SK-N-SH (cell line): ENCODE measurements at regions not wholly inside any gene's neighbourhood (a gene's known extent, or its start where the extent isn't known, plus 50 kb on each side); places are given as distances from the start of the nearest gene placed in this dataset.

ENCODE experiments used
- CTCF ChIA-PET: fragments of 300-600, 350-600 bp; formaldehyde crosslinking; extraction: SDS; loops from one replicate; lab custom pipeline; 2021; lab: Yijun Ruan, JAX
- POLR2A ChIA-PET: fragments of 350-600 bp; sonication (Branson Sonifier 250); formaldehyde crosslinking; extraction: SDS; loops from one replicate; lab custom pipeline; 2020; ENCODE audit warnings: antibody characterized with exemption, inconsistent platforms; lab: Yijun Ruan, JAX
- DNase-seq: peaks from one replicate; pipeline ENCODE4 v3.0.0; 2012
- H2AFZ ChIP-seq: fragments of 200-600 bp; sonication (generic); 2 replicates; pipeline ENCODE4 v1.8.1; 2016; ENCODE audit warnings: antibody characterized with exemption, mild to moderate bottlenecking, low read depth
- H3F3A ChIP-seq: fragments of 200-600 bp; sonication (generic); replicated peaks from 2 replicates; pipeline ENCODE3; 2016; ENCODE audit warnings: antibody characterized with exemption, mild to moderate bottlenecking; ENCODE audit not compliant: insufficient read depth
- H3K27ac ChIP-seq, 2 experiments: fragments of 200-500 bp in 1 of 2; fragments of 200-600 bp in 1 of 2; sonication (Bioruptor generic) in 1 of 2; sonication (generic), shearing (Covaris generic) in 1 of 2; 2 replicates each; pipeline versions ENCODE4 v1.5.1 to v1.6.1; 2014 to 2016; ENCODE audit warnings: low read depth in 2 of 2, inconsistent platforms in 1 of 2, low read length in 1 of 2, mild to moderate bottlenecking in 1 of 2, mixed read lengths in 1 of 2
- H3K27me3 ChIP-seq: fragments of 200-600 bp; sonication (generic), shearing (Covaris generic); 2 replicates; pipeline ENCODE4 v1.6.1; 2016; ENCODE audit warnings: mixed run types; ENCODE audit not compliant: insufficient read depth
- H3K36me3 ChIP-seq, 2 experiments: fragments of 200-500 bp in 1 of 2; fragments of 200-600 bp in 1 of 2; sonication (Bioruptor generic) in 1 of 2; sonication (generic) in 1 of 2; replicated peaks in 1 of 2; 2 replicates each; pipeline versions ENCODE3 to v1.5.1; 2014 to 2016; ENCODE audit warnings: low read length in 1 of 2, mild to moderate bottlenecking in 1 of 2; ENCODE audit not compliant: insufficient read depth in 2 of 2, control insufficient read depth in 1 of 2
- H3K4me1 ChIP-seq, 2 experiments: fragments of 200-500 bp in 1 of 2; fragments of 200-600 bp in 1 of 2; sonication (Bioruptor generic) in 1 of 2; sonication (generic), shearing (Covaris generic) in 1 of 2; 2 replicates each; pipeline versions ENCODE4 v1.5.1 to v1.6.1; 2014 to 2016; ENCODE audit warnings: low read depth in 1 of 2, low read length in 1 of 2, mixed run types in 1 of 2; ENCODE audit not compliant: insufficient read depth in 2 of 2, control insufficient read depth in 1 of 2
- H3K4me2 ChIP-seq: fragments of 200-600 bp; sonication (generic), shearing (Covaris generic); 2 replicates; pipeline ENCODE4 v1.6.1; 2017; ENCODE audit warnings: mixed run types
- H3K4me3 ChIP-seq, 2 experiments: fragments of 200-500 bp in 1 of 2; fragments of 200-600 bp in 1 of 2; sonication (Bioruptor generic) in 1 of 2; sonication (generic), shearing (Covaris generic) in 1 of 2; 2 replicates each; pipeline versions ENCODE4 v1.5.1 to v1.8.1; 2014 to 2016; ENCODE audit warnings: low read depth in 2 of 2, inconsistent platforms in 1 of 2, low read length in 1 of 2, mild to moderate bottlenecking in 1 of 2, mixed read lengths in 1 of 2, moderate library complexity in 1 of 2
- H3K79me2 ChIP-seq: fragments of 200-600 bp; sonication (generic); 2 replicates; pipeline ENCODE4 v1.8.1; 2017; ENCODE audit warnings: mild to moderate bottlenecking; ENCODE audit not compliant: insufficient read depth
- H3K9ac ChIP-seq: fragments of 200-600 bp; sonication (generic); 2 replicates; pipeline ENCODE4 v1.6.1; 2017; ENCODE audit warnings: mixed run types
- H3K9me2 ChIP-seq: fragments of 200-600 bp; sonication (generic); 2 replicates; pipeline ENCODE4 v1.6.1; 2017; ENCODE audit warnings: mixed run types
- H3K9me3 ChIP-seq: fragments of 200-600 bp; sonication (generic); 2 replicates; pipeline ENCODE4 v1.6.1; 2017; ENCODE audit warnings: mixed run types, mild to moderate bottlenecking, moderate library complexity
- H4K20me1 ChIP-seq: fragments of 200-600 bp; sonication (generic); 2 replicates; pipeline ENCODE4 v1.6.1; 2017; ENCODE audit warnings: mild to moderate bottlenecking, mixed run types; ENCODE audit not compliant: insufficient read depth
- CHD2 ChIP-seq: fragments of 150-350 bp; IDR thresholded peaks from 2 replicates; pipeline ENCODE4 v1.6.1; 2018; ENCODE audit warnings: low read length; ENCODE audit not compliant: partially characterized antibody
- CTCF ChIP-seq: fragments of 200-600 bp; sonication (generic); IDR thresholded peaks from 2 replicates; pipeline ENCODE4 v1.6.1; 2017; ENCODE audit warnings: antibody characterized with exemption, mild to moderate bottlenecking, moderate library complexity
- EZH2phosphoT487 ChIP-seq: fragments of 200-600 bp; sonication (generic); IDR thresholded peaks from 2 replicates; pipeline ENCODE4 v1.6.1; 2017; ENCODE audit warnings: low read depth, mixed run types, mild to moderate bottlenecking, antibody characterized with exemption, moderate library complexity, borderline replicate concordance
- FOSL2 ChIP-seq: IDR thresholded peaks from 2 replicates; pipeline ENCODE4 v1.4.0; 2012; ENCODE audit warnings: low read depth, mild to moderate bottlenecking, moderate library complexity, borderline replicate concordance
- FOXM1 ChIP-seq: IDR thresholded peaks from 2 replicates; pipeline ENCODE4 v1.4.0; 2012; ENCODE audit warnings: low read depth, mild to moderate bottlenecking
- GATA2 ChIP-seq: sonication (generic); formaldehyde crosslinking; IDR thresholded peaks from 2 replicates; pipeline ENCODE4 v1.5.0; 2020; ENCODE audit warnings: mild to moderate bottlenecking, missing genetic modification reagents
- JUND ChIP-seq: IDR thresholded peaks from 2 replicates; pipeline ENCODE4 v1.4.0; 2012
- MEF2A ChIP-seq: IDR thresholded peaks from 2 replicates; pipeline ENCODE4 v1.4.0; 2012; ENCODE audit warnings: low read depth, borderline replicate concordance
- MXI1 ChIP-seq: IDR thresholded peaks from 2 replicates; pipeline ENCODE4 v1.6.1; 2012; ENCODE audit warnings: mild to moderate bottlenecking, low read depth, low read length, improper control_type of control experiment
- NFIC ChIP-seq: IDR thresholded peaks from 2 replicates; pipeline ENCODE4 v1.4.0; 2012; ENCODE audit warnings: borderline replicate concordance
- PBX3 ChIP-seq: IDR thresholded peaks from 2 replicates; pipeline ENCODE4; 2012
- POLR2AphosphoS5 ChIP-seq: IDR thresholded peaks from 2 replicates; pipeline ENCODE4 v1.6.1; 2012; ENCODE audit warnings: low read depth, low read length
- RAD21 ChIP-seq: IDR thresholded peaks from 2 replicates; pipeline ENCODE4 v1.6.1; 2012; ENCODE audit warnings: mild to moderate bottlenecking, low read length
- RCOR1 ChIP-seq: fragments of 150-350 bp; IDR thresholded peaks from 2 replicates; pipeline ENCODE4 v1.6.1; 2017; ENCODE audit warnings: antibody characterized with exemption, low read length
- REST ChIP-seq: IDR thresholded peaks from 2 replicates; pipeline ENCODE4 v1.6.1; 2012; ENCODE audit warnings: mild to moderate bottlenecking, low read depth, low read length, moderate library complexity
- RFX5 ChIP-seq: IDR thresholded peaks from 2 replicates; pipeline ENCODE4 v1.6.1; 2012; ENCODE audit warnings: mild to moderate bottlenecking, improper control_type of control experiment, low read length
- RXRA ChIP-seq: IDR thresholded peaks from 2 replicates; pipeline ENCODE4 v1.4.0; 2012; ENCODE audit warnings: low read depth, mild to moderate bottlenecking, borderline replicate concordance
- TAF1 ChIP-seq: IDR thresholded peaks from 2 replicates; pipeline ENCODE4 v1.6.1; 2012; ENCODE audit warnings: low read depth, mild to moderate bottlenecking, low read length, moderate library complexity, borderline replicate concordance
- TCF12 ChIP-seq: IDR thresholded peaks from 2 replicates; pipeline ENCODE4 v1.4.0; 2012
- TEAD4 ChIP-seq: IDR thresholded peaks from 2 replicates; pipeline ENCODE4 v1.4.0; 2012; ENCODE audit warnings: mild to moderate bottlenecking, borderline replicate concordance; ENCODE audit not compliant: insufficient read depth
- USF2 ChIP-seq: fragments of 150-350 bp; IDR thresholded peaks from 2 replicates; pipeline ENCODE4 v1.6.1; 2017; ENCODE audit warnings: antibody characterized with exemption, low read length, low read depth, borderline replicate concordance
- YY1 ChIP-seq: IDR thresholded peaks from 2 replicates; pipeline ENCODE4 v1.4.0; 2012; ENCODE audit warnings: low read depth, mild to moderate bottlenecking
- WGBS: methylation state at CpG from one replicate; pipeline ENCODE4 v1.1.6; 2017; ENCODE audit warnings: low lambda C conversion rate; 5-methylcytosine and 5-hydroxymethylcytosine counted together

GRCh38 chr9:78614892-78615291 is 318.0 kb downstream of the PSAT1 start:
- Histone ChIP-seq H3K4me1 (peaks cover 0 to 12% of the 10 kb centered on the region in 2 experiments; a peak in 2 of 4 replicates), H3K9me3 (no peaks in the 10 kb centered on the region), H3K79me2 (no peaks in the 10 kb centered on the region), H3K36me3 (no peaks in the 10 kb centered on the region), H3K4me3 (no peak overlapping the region), H3K27ac (no peak overlapping the region), H3K9me2 (no peaks in the 10 kb centered on the region), H3K9ac (no peak overlapping the region), H3K4me2 (no peak overlapping the region), H4K20me1 (no peaks in the 10 kb centered on the region), H3F3A (peaks cover 11% of the 10 kb centered on the region), H3K27me3 (no peaks in the 10 kb centered on the region), H2AFZ (no peak overlapping the region)
- CTCF ChIA-PET, result interaction anchor here (1.1 kb wide), 1 partner anchor 11 kb away, joined by 4 read pairs; no protein-coding TSS in a partner anchor
- TF ChIP-seq FOSL2, result no peak
- TF ChIP-seq TEAD4, result no peak
- no peak for TF ChIP-seq RAD21
- TF ChIP-seq CHD2, result no peak
- no peak for TF ChIP-seq RXRA
- no peak for TF ChIP-seq RCOR1
- no peak for TF ChIP-seq EZH2phosphoT487
- TF ChIP-seq CTCF, result no peak
- no peak for TF ChIP-seq GATA2 (CRISPR knock-in tag)
- no peak for TF ChIP-seq USF2
- no peak for TF ChIP-seq TAF1
- TF ChIP-seq JUND, result no peak
- no peak for TF ChIP-seq FOXM1
- no peak for TF ChIP-seq YY1
- TF ChIP-seq MXI1, result no peak
- DNase-seq, result no peak
- POLR2A ChIA-PET, result no interaction called here
- WGBS, result 77% methylated on average over 3 of the region's 3 CpGs

GRCh38 chr9:78615372-78615771 is 318.4 kb downstream of the PSAT1 start:
- no peaks in the 10 kb centered on the region for H3K9me2 ChIP-seq
- H3K79me2 ChIP-seq, result no peaks in the 10 kb centered on the region
- H3K4me1 ChIP-seq, result peaks cover 0 to 15% of the 10 kb centered on the region in 2 experiments; a peak in 2 of 4 replicates
- no peaks in the 10 kb centered on the region for H3K27me3 ChIP-seq
- no peak overlapping the region for H3K4me2 ChIP-seq
- H2AFZ ChIP-seq, result no peak overlapping the region
- DNase-seq, result no peak
- ChIA-PET CTCF (interaction anchor here (1.1 to 1.3 kb wide), 3 partner anchors 12 to 176 kb away, joined by 3 to 4 read pairs (median 4); no protein-coding TSS in a partner anchor), POLR2A (no interaction called here)
- no peaks in the 10 kb centered on the region for H3K36me3 ChIP-seq
- H3K9me3 ChIP-seq, result no peaks in the 10 kb centered on the region
- H3K4me3 ChIP-seq, result no peak overlapping the region
- 96% methylated on average over 5 of the region's 5 CpGs for WGBS
- H4K20me1 ChIP-seq, result no peaks in the 10 kb centered on the region
- no peak overlapping the region for H3K27ac ChIP-seq
- H3K9ac ChIP-seq, result no peak overlapping the region
- H3F3A ChIP-seq, result peaks cover 16% of the 10 kb centered on the region
- no peak for TF ChIP-seq RAD21
- no peak for TF ChIP-seq MXI1
- no peak for TF ChIP-seq MEF2A
- TF ChIP-seq PBX3, result no peak
- TF ChIP-seq TEAD4, result no peak
- TF ChIP-seq NFIC, result no peak
- TF ChIP-seq POLR2AphosphoS5, result no peak
- no peak for TF ChIP-seq RFX5
- TF ChIP-seq GATA2 (CRISPR knock-in tag), result no peak
- no peak for TF ChIP-seq TCF12
- TF ChIP-seq REST, result no peak
